D721Med (cell line): ENCODE measurements at regions not wholly inside any gene's neighbourhood (a gene's known extent, or its start where the extent isn't known, plus 50 kb on each side); places are given as distances from the start of the nearest gene placed in this dataset.

Experiments used
- DNase-seq: peaks from one replicate; pipeline ENCODE4 v3.0.0; 2011; ENCODE audit warnings: low spot score; ENCODE audit not compliant: insufficient read length
- FAIRE-seq: peaks from 2 replicates; lab custom pipeline; 2011; peaks lifted over from hg19 to GRCh38; lab: Jason Lieb, UNC
- TF ChIP-seq, protein P1 (sequence below): IDR thresholded peaks from 2 replicates; pipeline ENCODE4 v1.5.1; 2012; ENCODE audit warnings: mild to moderate bottlenecking, control low read depth; ENCODE audit not compliant: insufficient read depth; ENCODE audit errors: missing control alignments

DNA sequence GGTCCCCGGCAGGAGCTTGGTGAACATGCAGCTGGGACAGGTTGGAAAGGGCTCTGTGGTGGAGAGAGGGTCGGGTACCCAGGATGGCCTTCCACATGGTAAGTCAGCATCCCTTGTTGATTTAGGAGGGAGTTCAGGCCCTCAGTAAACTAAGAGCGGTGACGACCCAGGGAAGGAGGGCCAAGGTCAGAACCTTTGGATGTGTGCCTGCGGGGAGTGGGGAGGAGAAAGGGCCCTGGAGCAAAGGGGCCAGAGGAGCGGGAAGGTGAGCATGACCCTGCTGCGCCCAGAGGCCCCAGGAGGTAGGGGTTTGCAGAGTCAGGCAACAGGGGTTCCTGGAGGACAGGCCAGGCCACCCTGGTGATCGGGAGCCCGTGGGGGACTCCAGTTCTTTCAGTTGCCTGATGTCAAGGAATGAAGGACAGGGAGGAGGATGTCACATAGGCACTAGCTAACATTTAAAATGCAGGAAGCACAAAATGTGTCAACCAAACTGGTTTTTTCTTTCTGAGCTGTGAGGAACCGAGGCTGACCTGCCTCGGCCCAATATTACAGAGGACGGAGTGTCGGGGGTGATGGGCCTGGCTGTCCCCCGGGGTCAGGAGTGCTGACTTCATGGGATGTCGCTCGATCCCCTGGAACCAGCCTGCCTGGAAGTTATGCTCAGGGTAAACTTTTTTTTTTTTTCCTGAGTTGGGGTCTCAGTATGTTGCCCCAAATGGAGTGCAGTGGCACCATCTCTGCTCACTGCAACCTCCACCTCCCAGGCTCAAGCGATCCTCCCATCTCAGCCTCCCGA is 117.4 kb upstream of the SLC45A1 start:
- no peak for DNase-seq
- FAIRE-seq, result no peak
- TF ChIP-seq, protein P1, sequence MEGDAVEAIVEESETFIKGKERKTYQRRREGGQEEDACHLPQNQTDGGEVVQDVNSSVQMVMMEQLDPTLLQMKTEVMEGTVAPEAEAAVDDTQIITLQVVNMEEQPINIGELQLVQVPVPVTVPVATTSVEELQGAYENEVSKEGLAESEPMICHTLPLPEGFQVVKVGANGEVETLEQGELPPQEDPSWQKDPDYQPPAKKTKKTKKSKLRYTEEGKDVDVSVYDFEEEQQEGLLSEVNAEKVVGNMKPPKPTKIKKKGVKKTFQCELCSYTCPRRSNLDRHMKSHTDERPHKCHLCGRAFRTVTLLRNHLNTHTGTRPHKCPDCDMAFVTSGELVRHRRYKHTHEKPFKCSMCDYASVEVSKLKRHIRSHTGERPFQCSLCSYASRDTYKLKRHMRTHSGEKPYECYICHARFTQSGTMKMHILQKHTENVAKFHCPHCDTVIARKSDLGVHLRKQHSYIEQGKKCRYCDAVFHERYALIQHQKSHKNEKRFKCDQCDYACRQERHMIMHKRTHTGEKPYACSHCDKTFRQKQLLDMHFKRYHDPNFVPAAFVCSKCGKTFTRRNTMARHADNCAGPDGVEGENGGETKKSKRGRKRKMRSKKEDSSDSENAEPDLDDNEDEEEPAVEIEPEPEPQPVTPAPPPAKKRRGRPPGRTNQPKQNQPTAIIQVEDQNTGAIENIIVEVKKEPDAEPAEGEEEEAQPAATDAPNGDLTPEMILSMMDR, result no peak

DNA sequence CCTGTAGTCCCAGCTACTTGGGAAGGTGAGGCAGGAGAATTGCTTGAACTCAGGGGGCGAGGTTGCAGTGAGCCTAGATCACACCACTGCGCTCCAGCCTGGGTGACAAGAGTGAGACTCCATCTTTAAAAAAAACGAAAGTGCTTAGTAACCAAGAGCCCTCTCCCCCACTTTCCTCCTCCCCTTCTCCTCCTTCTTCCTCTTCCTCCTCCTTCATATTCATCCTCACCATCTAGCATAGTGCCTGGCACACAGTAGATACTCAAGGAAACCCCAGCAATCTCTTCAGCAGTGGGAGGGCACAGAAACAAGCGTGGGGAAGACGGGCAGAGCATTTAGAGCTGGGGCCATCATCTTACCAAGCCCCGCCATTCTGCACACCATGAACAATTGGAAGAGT is 119.4 kb upstream of the SLC45A1 start:
- FAIRE-seq, result no peak
- TF ChIP-seq, protein P1, result no peak
- DNase-seq, result no peak

DNA sequence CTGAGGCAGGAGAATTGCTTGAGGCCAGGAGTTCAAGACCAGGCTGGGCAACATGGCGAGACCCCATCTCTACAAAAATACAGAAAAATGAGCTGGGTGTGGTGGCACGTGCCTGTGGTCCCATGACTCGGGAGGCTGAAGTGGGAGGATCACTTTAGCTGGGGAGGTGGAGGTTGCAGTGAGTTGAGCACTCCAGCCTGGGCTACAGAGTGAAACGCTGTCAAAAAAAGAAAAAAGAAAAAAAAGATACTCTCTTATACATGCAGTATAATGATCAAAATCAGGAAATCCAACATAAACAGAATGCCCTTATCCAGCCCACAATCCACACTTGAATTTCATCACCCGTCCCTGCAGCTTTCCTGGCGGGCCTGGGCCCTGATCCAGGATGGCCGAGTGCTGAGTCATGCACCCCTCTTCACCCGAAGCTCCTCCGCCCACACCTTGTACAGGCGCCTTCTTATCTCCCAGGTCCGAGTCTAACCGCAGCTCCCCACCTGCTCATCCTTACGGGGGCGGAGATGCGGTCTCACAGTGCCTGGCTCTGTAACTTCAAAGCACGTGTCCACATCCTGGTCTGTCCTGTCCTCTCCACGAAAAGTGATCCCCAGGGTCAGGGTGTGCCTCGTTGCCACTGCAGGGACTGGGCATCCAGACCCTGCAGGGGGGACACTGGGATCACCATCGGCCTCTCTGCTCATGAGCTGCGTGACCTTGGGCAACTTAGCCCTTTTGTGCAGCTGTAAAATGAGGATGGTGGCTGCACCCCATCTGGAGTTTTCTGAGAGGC is 120.2 kb upstream of the SLC45A1 start:
- FAIRE-seq (no peak), DNase-seq (no peak)
- TF ChIP-seq, protein P1, result no peak

DNA sequence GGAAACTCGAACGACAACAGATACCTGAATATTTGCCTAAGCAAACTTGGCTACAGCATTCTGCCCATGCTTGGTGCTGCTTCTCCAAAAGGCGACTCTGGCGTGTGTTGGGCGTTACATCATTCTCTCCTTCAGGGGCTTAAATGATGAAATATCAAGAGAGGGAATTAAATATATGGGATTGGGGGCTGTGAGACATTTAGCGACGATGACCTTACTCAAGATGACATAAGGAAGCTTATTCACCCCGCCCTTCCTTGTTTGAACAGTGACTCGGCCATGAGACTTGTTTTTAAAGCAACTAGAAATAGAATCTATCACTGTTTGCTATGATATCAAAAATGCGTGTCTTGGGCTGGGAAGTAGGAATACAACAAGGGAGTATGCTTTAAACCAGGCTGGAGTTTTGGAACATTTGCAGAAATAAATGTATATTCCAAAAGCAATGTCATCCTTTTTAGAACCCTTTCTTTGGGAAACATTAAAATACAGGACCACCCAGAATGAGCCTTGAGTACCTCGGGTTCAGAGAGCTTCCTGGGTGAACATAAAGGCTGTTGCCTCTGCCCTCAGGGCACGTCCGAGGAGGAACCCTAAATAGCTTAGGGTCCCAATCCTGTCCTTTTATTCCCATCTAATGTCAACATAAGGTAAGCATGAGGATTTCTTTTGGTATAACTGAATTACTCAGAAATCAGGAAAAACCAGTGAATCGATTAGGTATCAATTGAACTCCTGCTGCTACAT is 123.3 kb upstream of the SLC45A1 start:
- TF ChIP-seq, protein P1, result no peak
- DNase-seq, result no peak

DNA sequence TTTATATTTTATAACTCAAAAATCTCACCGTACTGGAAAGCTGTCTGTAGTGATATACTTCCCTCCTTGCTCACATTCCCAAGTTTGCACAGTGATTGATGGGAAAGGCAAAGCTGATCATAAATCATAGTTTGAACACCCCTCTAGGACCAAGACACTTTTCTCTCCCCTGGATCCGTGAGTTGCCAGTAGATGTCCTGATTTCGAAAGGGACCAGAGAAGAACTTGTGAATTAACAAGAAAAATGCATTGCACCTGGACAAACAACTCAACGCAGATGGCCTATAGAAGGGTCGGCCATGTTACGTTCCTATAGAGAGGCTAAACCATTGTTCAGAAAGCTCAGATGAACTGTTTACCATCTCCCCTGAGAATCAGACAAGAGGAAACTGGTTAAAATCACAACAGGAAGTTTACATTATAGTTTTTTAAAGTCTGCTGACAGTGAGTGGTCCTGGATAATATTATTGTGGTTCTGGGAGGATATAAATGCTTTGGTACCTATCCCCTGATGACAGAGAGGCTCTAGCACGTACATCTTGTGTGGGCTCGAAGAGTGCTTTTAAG is 124.0 kb upstream of the SLC45A1 start:
- no peak for FAIRE-seq
- DNase-seq, result no peak
- TF ChIP-seq, protein P1, result no peak

More for the DNA sequence above, 123.3 kb upstream of the SLC45A1 start:
- FAIRE-seq, result no peak

DNA sequence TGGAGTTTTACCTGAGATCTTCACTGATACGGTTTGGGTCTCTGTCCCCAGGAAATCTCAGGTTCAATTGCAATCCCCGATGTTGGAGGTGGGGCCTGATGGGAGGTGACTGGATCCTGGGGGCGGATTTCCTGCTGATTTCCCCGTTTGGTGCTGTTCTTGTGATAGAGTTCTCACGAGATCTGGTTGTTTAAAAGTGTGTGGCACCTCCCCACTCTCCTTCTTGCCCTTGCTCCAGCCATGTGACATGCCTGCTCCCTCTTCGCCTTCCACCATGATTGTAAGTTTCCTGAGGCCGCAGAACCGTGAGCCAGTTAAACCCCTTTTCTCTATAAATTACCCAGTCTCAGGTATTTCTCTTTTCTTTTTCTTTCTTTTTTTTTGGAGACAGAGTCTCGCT is 126.4 kb upstream of the SLC45A1 start:
- TF ChIP-seq, protein P1, result no peak
- FAIRE-seq (no peak), DNase-seq (no peak)
